ENCODE measurements at regions not wholly inside any gene's neighbourhood (a gene's known extent, or its start where the extent isn't known, plus 50 kb on each side); places are given as distances from the start of the nearest gene placed in this dataset.
"Not testable (repeated sequence)": the region's sequence is repeated elsewhere in the genome, so short reads cannot be mapped to it uniquely, and the experiment has no call there.

GRCh38 chr1:224031986-224032385 is 81.9 kb upstream of the FBXO28 start:
- not testable (repeated sequence) for TF ChIP-seq CTCF, POLR2A, EP300 (IDR thresholded peaks at IDR 0.05)

Data from ovary (tissue), 3 donors.